Muscle of back (tissue), 3 donors: ENCODE measurements at regions not wholly inside any gene's neighbourhood (a gene's known extent, or its start where the extent isn't known, plus 50 kb on each side); places are given as distances from the start of the nearest gene placed in this dataset.
"Not testable (repeated sequence)": the region's sequence is repeated elsewhere in the genome, so short reads cannot be mapped to it uniquely, and the experiment has no call there.

Source experiments
- DNase-seq, 3 donors: peaks; one replicate each; pipeline versions ENCODE4 v3.0.0 to v3.0.0-alpha.2; 2013

DNA sequence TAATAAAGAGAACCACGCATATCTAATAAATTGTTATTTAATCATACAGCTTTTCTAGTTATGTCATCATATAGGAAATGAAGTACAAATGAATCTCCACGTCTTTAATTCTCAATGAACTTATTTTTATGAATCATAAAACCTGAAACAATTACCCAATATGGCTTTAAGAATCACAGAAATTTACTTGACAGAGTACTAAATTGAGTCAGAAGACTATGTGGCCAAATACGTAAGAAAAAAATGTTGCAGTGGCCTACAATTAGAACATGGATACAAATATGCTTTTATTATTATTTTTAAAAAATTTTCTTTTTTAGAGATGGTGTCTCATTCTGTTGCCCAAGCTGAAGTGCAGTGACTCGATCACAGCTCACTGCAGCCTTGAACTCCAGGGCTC is 584.7 kb upstream of the SLC35B3 start:
- no peak for DNase-seq

DNA sequence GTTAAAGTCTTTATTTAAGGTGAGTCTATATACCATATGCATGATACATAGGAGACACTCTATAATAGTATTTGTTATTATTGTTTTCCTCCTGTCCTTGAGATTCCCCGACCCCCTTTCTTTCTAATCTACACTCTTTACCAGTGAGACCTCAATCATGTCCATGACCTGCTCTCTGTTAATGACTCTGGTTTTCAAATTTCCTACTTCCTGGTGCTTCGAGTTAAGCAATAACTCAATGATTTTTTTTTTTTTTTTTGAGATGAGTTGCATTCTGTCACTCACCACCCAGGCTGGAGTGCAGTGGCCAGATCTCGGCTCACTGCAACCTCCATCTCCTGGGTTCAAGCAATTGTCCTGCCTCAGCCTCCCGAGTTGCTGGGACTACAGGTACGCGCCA is 574.6 kb upstream of the SLC35B3 start:
- DNase-seq = no peak

DNA sequence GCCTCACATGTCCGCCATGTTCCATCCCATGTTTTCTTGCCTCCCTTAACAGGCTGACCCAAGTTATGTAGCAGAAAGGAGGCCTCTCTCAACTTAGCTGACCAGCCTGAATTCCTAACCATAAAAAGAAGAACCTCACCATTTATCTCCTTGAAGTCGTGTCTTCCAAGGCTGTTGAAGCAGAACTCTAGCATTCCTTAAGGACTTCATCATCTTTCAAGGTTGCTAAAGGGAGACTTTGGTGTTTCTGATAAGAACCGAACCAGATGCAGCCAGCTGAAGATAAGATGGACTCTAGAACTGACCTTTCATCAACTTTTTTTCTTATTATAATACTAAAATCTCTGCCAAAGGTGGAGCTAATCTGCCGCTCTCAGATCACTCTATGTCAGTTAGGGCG is 571.7 kb upstream of the SLC35B3 start:
- DNase-seq = no peak

DNA sequence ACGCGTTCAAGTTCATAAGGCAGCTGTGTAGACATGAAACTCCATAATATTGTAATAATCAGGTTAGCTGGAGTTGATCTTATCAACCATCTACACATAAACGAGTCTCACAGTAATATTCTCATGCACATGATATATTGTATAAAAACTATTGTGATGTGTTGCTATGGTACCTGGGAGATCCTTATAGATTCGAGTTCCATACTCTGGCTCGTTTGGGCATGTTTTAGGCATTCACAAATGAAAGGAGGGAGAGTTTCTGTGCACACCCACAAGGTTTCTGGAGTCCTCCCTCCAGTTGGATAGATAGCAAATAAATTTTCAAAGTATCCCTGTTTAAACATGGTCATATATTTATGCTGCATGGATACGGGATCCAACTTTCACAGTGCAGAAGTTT is 567.5 kb upstream of the SLC35B3 start:
- DNase-seq = no peak

DNA sequence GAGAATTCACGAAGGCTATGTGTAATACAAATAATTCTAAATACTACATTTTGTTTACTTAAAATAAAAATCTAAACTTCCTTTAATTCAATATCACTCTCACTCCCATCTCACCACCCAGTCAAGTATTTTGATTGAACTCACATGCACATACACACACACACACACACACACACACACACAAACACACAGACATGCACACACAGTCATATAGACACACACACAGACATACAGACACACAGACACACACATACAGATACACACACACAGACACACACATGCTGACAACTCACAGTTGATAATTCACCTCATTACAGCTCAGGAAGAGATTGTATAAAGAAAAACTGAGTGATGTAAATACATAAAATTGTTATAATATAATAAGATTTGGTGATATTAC is 559.8 kb upstream of the SLC35B3 start:
- DNase-seq = no peak

DNA sequence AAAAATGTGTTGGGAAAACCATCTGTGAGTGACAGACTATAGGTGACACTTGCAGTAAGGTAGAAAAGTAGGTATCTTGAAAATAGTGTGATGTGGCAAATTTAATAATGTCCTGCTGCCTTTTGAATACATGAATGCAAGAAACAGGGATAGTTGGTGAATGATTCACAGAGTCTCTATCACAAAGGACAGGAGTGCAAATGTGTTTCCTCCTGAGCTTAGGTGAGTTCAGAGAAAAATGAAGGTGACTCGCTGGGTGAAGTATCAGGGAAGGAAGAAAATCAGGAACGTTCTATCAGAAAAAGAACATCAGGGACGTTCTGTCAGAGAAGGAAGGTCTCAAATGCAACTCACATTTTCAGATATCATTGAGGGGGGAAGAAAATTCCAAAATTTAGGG is 557.8 kb upstream of the SLC35B3 start:
- no peak for DNase-seq

GRCh38 chr6:8991844-8992243 is 556.5 kb upstream of the SLC35B3 start:
- DNase-seq = no peak

DNA sequence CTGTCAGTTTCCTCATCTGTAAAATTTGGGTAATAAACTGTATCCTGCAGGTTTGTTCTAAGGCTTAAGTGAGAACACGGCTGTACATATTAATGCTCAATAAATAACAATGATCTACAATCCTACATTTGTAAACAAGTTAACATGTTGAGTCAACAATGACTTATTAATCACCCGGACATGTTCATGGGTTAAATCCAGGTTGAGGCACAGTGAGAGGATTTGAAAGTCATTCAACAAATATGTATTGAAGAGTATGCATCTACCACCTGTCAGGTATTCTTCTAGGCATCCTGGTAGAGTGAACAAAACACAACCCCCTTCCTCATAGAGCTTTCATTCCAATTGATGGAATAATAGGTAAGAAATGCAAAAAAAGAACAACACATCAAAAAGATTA is 554.7 kb upstream of the SLC35B3 start:
- DNase-seq = no peak

GRCh38 chr6:8983202-8983688 is 547.9 kb upstream of the SLC35B3 start:
- DNase-seq = peak; percentile 43 to 82 (median 70)

- DNase-seq = no peak
These were observed 547.3 kb upstream of the SLC35B3 start for GRCh38 chr6:8982668-8983067.

DNA sequence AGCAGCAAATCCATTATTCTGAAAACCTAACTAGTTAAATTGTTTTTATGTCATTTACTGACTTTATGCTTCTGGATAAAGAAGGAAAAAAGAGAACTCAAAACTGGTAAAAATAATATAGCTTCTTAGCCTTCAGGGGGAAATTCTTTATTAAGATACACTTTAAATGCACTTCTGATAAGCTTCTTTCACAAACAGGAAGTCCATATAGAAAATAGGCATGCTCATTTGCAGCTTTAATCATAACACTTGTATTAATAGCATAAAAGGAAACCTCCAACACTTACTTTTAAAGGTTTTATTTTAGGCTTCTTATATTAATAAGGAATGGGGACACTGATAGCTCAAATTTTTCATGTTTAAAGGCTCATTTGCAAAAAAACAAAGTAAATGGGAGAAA is 538.0 kb upstream of the SLC35B3 start:
- no peak for DNase-seq

GRCh38 chr6:8969747-8970146 is 534.4 kb upstream of the SLC35B3 start:
- DNase-seq = no peak

- DNase-seq = no peak
These were observed 523.7 kb upstream of the SLC35B3 start for GRCh38 chr6:8958894-8959511.

DNA sequence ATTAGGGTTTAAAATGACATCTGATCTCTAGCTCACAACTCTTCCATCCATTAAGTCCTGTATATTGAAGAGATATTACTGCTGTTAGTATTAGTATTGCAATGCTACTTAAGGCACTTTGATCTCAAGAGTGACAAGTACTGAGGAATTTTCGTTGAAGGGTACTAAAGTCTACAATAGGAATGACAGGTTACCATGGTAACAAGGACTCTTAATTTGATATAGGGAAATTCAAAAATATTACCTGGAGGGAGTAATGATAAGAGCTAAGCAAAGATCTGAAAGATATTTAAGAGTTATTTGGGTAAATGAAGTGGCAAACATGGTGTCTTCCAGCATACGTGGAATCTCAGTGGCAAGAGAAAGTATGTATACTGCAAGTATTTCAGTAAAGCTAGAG is 518.0 kb upstream of the SLC35B3 start:
- no peak for DNase-seq

- DNase-seq = no peak
These were observed 513.4 kb upstream of the SLC35B3 start for GRCh38 chr6:8948733-8949132.

- DNase-seq = no peak
These were observed 512.6 kb upstream of the SLC35B3 start for GRCh38 chr6:8947900-8948299.

DNA sequence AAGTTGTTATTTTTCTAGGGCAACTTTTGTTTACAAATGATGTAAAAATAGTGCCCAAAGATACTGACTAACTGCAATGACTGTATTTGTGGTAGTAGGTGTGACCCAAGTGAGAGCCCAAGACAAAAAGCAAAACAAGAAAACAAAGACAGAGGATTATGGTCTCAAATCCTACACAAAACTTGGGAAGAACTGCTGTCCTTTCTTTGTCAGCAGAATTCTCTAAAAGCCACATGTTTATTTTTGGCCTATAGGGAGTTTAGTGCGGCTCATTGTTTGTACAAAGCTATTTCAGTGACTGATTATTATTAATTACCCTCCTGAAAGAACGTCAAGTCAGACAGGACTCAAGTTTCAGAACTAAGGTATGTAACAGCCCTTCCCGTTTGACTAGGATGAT is 509.2 kb upstream of the SLC35B3 start:
- DNase-seq = no peak

DNA sequence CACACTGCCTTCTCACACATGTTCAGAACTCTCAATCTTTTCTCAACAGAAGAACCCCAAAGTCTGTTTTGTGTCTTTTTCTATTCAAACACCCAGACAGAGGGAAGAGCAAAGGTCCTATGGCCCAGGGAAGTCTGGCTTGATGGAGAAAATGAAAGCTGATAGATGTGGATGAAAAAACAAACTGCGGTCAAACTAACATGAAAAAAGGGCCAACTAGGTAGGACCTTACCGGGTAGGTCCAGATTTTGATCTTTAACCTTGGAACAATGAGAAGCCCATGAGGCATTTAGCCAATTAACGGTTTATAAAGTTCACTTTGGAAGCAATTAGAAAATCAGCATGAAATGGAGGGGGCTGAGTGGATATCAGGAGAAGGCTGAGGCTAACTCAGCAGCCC is 507.7 kb upstream of the SLC35B3 start:
- no peak for DNase-seq

GRCh38 chr6:8941577-8941976 is 506.2 kb upstream of the SLC35B3 start:
- peak in 2 of 3 donors; percentile 10 to 37 for DNase-seq

DNA sequence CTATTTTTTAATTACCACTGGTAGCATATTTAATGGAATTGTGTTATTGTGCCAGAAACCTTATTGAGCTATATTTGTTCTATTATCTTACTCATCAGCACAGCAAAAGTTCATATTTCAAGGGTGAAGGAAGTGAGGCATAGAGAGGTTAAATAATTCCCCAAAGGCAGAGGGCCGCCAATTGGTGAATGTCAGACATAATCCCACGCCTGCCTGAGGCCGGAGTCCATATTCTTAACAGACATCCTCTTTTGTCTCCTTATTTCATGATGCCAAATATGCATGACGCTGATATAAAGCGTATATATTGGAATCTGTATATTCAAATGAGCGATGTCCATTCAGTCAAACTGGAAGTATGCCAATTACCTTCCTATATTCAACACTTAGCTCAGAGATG is 505.0 kb upstream of the SLC35B3 start:
- no peak for DNase-seq

GRCh38 chr6:8939615-8940014 is 504.3 kb upstream of the SLC35B3 start:
- no peak for DNase-seq

DNA sequence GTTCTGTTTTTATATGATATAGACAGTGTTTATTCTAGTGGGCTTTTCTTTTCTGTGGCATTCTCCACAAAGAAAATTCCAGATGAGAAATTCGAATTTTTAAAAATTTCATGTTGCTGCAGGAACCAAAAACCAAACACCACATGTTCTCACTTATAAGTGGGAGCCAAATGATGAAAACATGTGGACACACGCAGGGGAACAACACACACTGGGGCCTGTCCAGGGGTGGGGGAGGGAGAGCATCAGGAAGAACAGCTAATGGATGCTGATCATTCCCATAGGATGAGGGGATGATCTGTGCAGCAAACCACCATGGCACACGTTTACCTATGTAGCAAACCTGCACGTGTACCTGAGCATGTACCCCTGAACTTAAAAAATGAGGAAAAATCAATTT is 499.0 kb upstream of the SLC35B3 start:
- no peak for DNase-seq

DNA sequence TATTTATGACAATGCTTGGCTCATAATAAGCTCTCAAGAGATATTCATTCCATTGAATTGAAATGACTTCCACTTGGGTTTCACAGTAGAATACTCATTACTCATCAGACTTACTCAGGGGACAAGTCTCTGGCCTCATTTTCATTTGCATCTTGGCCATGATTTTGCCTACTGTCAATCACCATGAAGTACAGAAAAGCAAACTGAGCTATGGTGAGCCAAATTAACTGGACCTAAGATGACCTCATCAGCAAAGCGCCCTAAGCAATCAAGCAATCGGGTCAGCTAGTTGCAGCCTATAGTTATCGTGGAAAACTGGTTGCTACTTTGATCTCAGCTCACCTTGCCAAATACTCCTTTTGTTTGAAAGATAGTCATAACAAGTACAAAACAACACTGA is 494.7 kb upstream of the SLC35B3 start:
- no peak for DNase-seq

GRCh38 chr6:8920244-8920643 is 484.9 kb upstream of the SLC35B3 start:
- DNase-seq = not testable (repeated sequence)

DNA sequence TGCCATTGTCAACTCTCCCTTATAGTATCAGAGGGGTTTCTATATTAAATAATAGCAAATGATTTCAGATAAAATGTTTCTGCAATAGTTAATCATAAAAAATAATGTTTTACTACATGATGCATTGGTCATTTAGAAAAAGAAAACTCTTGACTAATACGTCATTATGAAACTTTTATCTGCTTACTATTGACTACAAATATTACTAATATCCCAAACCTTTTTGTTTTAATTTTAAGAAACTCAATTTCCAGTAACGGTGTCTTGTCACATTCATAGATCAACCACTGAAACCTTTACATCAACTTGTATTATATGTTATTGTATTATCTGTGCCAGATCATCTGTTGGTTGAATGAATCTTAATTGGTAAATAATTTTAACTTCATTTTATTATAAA is 482.9 kb upstream of the SLC35B3 start:
- no peak for DNase-seq
